Astrocyte (in vitro differentiated cells and primary cell): ENCODE measurements at regions not wholly inside any gene's neighbourhood (a gene's known extent, or its start where the extent isn't known, plus 50 kb on each side); places are given as distances from the start of the nearest gene placed in this dataset.

Source experiments
- DNase-seq: peaks from one replicate; pipeline ENCODE4 v3.0.0-alpha.2; 2010; ENCODE audit warnings: low read depth
- FAIRE-seq: peaks from 2 replicates; lab custom pipeline; 2011; peaks lifted over from hg19 to GRCh38; lab: Jason Lieb, UNC
- H2AFZ ChIP-seq: 2 replicates; pipeline ENCODE4 v1.6.0; 2012; ENCODE audit warnings: low read depth, low read length, inconsistent platforms
- H3K27ac ChIP-seq: 2 replicates; pipeline ENCODE4 v1.5.1; 2011; ENCODE audit warnings: low read depth, low read length, inconsistent platforms
- H3K27me3 ChIP-seq: 2 replicates; pipeline ENCODE4 v1.6.0; 2011; ENCODE audit warnings: low read length, inconsistent platforms; ENCODE audit not compliant: insufficient read depth
- H3K36me3 ChIP-seq: 2 replicates; pipeline ENCODE4 v1.5.1; 2011; ENCODE audit warnings: low read length, inconsistent platforms; ENCODE audit not compliant: insufficient read depth
- H3K4me1 ChIP-seq: 2 replicates; pipeline ENCODE4 v1.5.1; 2011; ENCODE audit warnings: low read length, inconsistent platforms; ENCODE audit not compliant: insufficient read depth
- H3K4me2 ChIP-seq: 2 replicates; pipeline ENCODE4 v1.6.0; 2012; ENCODE audit warnings: low read length, inconsistent platforms
- H3K4me3 ChIP-seq: 2 replicates; pipeline ENCODE4 v1.5.1; 2011; ENCODE audit warnings: low read depth, mild to moderate bottlenecking, low read length, inconsistent platforms; ENCODE audit not compliant: insufficient read depth
- H3K79me2 ChIP-seq: 2 replicates; pipeline ENCODE4 v1.6.0; 2012; ENCODE audit warnings: mild to moderate bottlenecking, low read length, inconsistent platforms; ENCODE audit not compliant: insufficient read depth
- H3K9ac ChIP-seq: 2 replicates; pipeline ENCODE4 v1.6.0; 2012; ENCODE audit warnings: mild to moderate bottlenecking, low read length, inconsistent platforms
- H3K9me3 ChIP-seq: 2 replicates; pipeline ENCODE4 v1.5.1; 2012; ENCODE audit warnings: low read depth, mild to moderate bottlenecking, low read length, inconsistent platforms; ENCODE audit not compliant: insufficient read depth
- H4K20me1 ChIP-seq: 2 replicates; pipeline ENCODE4 v1.6.0; 2012; ENCODE audit warnings: low read length, inconsistent platforms; ENCODE audit not compliant: insufficient read depth
- H3K27ac Mint-ChIP-seq: one replicate; pipeline ENCODE4 v1.8.0; 2021; ENCODE audit warnings: mild to moderate bottlenecking, mixed read lengths; ENCODE audit not compliant: unreplicated experiment
- H3K27me3 Mint-ChIP-seq: one replicate; pipeline ENCODE4 v1.8.0; 2021; ENCODE audit warnings: low read depth, mixed read lengths; ENCODE audit not compliant: unreplicated experiment
- H3K36me3 Mint-ChIP-seq: one replicate; pipeline ENCODE4 v1.8.0; 2021; ENCODE audit warnings: low read depth, mixed read lengths; ENCODE audit not compliant: unreplicated experiment
- H3K4me1 Mint-ChIP-seq: one replicate; pipeline ENCODE4 v1.8.0; 2021; ENCODE audit warnings: low read depth, mixed read lengths; ENCODE audit not compliant: unreplicated experiment
- H3K4me3 Mint-ChIP-seq: one replicate; pipeline ENCODE4 v1.8.0; 2021; ENCODE audit warnings: mild to moderate bottlenecking, moderate library complexity, mixed read lengths; ENCODE audit not compliant: unreplicated experiment
- H3K9me3 Mint-ChIP-seq: one replicate; pipeline ENCODE4 v1.8.0; 2021; ENCODE audit warnings: mild to moderate bottlenecking, mixed read lengths; ENCODE audit not compliant: unreplicated experiment
- CTCF ChIP-seq: IDR thresholded peaks from 2 replicates; pipeline ENCODE4 v1.5.1; 2011; ENCODE audit warnings: low read depth, mild to moderate bottlenecking, inconsistent platforms, low read length, moderate library complexity; ENCODE audit not compliant: insufficient read depth
- EZH2 ChIP-seq: IDR thresholded peaks from 2 replicates; pipeline ENCODE4 v1.6.1; 2012; ENCODE audit warnings: mild to moderate bottlenecking, low read length, inconsistent platforms; ENCODE audit not compliant: insufficient read depth

- FAIRE-seq, result no peak
- no peaks in the 10 kb centered on the region for H3K36me3 Mint-ChIP-seq
Observed at GRCh38 chr9:104028827-104029226, 65.3 kb upstream of the SMC2 start.

More at GRCh38 chr9:104028827-104029226, 65.3 kb upstream of the SMC2 start:
- Histone ChIP-seq H3K9me3 (no peaks in the 10 kb centered on the region), H2AFZ (no peak overlapping the region), H4K20me1 (no peaks in the 10 kb centered on the region), H3K79me2 (no peaks in the 10 kb centered on the region), H3K27ac (no peak overlapping the region), H3K9ac (no peak overlapping the region), H3K4me3 (no peak overlapping the region), H3K4me1 (no peaks in the 10 kb centered on the region), H3K27me3 (no peaks in the 10 kb centered on the region), H3K36me3 (no peaks in the 10 kb centered on the region), H3K4me2 (no peak overlapping the region)
- Mint-ChIP-seq H3K9me3 (no peaks in the 10 kb centered on the region), H3K27me3 (no peaks in the 10 kb centered on the region), H3K4me1 (no peaks in the 10 kb centered on the region), H3K4me3 (no peak overlapping the region), H3K27ac (no peak overlapping the region)
- no peak for TF ChIP-seq CTCF
- TF ChIP-seq EZH2, result no peak
- no peak for DNase-seq
